HEK293T (cell line): ENCODE measurements at regions not wholly inside any gene's neighbourhood (a gene's known extent, or its start where the extent isn't known, plus 50 kb on each side); places are given as distances from the start of the nearest gene placed in this dataset.
A peak's percentile ranks its signal among the peaks of the same experiment; 100 is the strongest.

ENCODE experiments used
- CTCF ChIA-PET: fragments of 350-600 bp; formaldehyde crosslinking; extraction: SDS; loops from one replicate; lab custom pipeline; 2021; ENCODE audit warnings: antibody characterized with exemption, inconsistent platforms; lab: Yijun Ruan, JAX
- POLR2A ChIA-PET: fragments of 350-600 bp; formaldehyde crosslinking; extraction: SDS; loops from one replicate; lab custom pipeline; 2020; ENCODE audit warnings: antibody characterized with exemption, inconsistent platforms; lab: Yijun Ruan, JAX
- DNase-seq: peaks from one replicate; pipeline ENCODE4 v3.0.0; 2012; ENCODE audit warnings: mixed read lengths; ENCODE audit errors: extremely low spot score
- ARNT ChIP-seq: fragments of 450-650 bp; IDR thresholded peaks from 2 replicates; pipeline ENCODE4 v1.6.1; 2017; ENCODE audit warnings: mild to moderate bottlenecking
- BHLHE40 ChIP-seq: fragments of 450-650 bp; IDR thresholded peaks from 2 replicates; pipeline ENCODE4 v1.6.1; 2016; ENCODE audit warnings: mild to moderate bottlenecking, moderate library complexity, borderline replicate concordance
- CTBP1 ChIP-seq: fragments of 450-650 bp; IDR thresholded peaks from 2 replicates; pipeline ENCODE4 v1.6.1; 2016; ENCODE audit warnings: borderline replicate concordance
- ELF4 ChIP-seq: fragments of 450-650 bp; IDR thresholded peaks from 2 replicates; pipeline ENCODE4 v1.6.1; 2017; ENCODE audit warnings: antibody characterized with exemption
- FOXA1 ChIP-seq: fragments of 450-650 bp; IDR thresholded peaks from 2 replicates; pipeline ENCODE4 v1.6.1; 2016; ENCODE audit warnings: mild to moderate bottlenecking
- FOXK2 ChIP-seq: fragments of 450-650 bp; IDR thresholded peaks from 2 replicates; pipeline ENCODE4 v1.6.1; 2016; ENCODE audit warnings: mild to moderate bottlenecking
- FOXM1 ChIP-seq: fragments of 450-650 bp; IDR thresholded peaks from 2 replicates; pipeline ENCODE4 v1.6.1; 2017; ENCODE audit warnings: mild to moderate bottlenecking, borderline replicate concordance
- HDGF ChIP-seq: fragments of 450-650 bp; IDR thresholded peaks from 2 replicates; pipeline ENCODE4 v1.6.1; 2017; ENCODE audit warnings: antibody characterized with exemption, borderline replicate concordance
- L3MBTL2 ChIP-seq: fragments of 450-650 bp; conservative IDR thresholded peaks from 2 replicates; pipeline ENCODE4 v1.6.1; 2016; ENCODE audit warnings: mild to moderate bottlenecking
- LEF1 ChIP-seq: fragments of 450-650 bp; IDR thresholded peaks from 2 replicates; pipeline ENCODE4 v1.6.1; 2017; ENCODE audit warnings: mild to moderate bottlenecking, borderline replicate concordance
- NFRKB ChIP-seq: fragments of 450-650 bp; IDR thresholded peaks from 2 replicates; pipeline ENCODE4 v1.6.1; 2016; ENCODE audit warnings: mild to moderate bottlenecking, moderate library complexity
- SP1 ChIP-seq: fragments of 450-650 bp; IDR thresholded peaks from 2 replicates; pipeline ENCODE4 v1.6.1; 2017
- SUZ12 ChIP-seq: fragments of 450-650 bp; IDR thresholded peaks from 2 replicates; pipeline ENCODE4 v1.6.1; 2016; ENCODE audit warnings: mild to moderate bottlenecking
- TARDBP ChIP-seq: fragments of 450-650 bp; IDR thresholded peaks from 2 replicates; pipeline ENCODE4 v1.6.1; 2016
- ZNF384 ChIP-seq: fragments of 450-650 bp; IDR thresholded peaks from 2 replicates; pipeline ENCODE4 v1.6.1; 2016
- TF ChIP-seq, protein P1 (sequence below): fragments of 450-650 bp; IDR thresholded peaks from 2 replicates; pipeline ENCODE4 v1.6.1; 2016

DNA sequence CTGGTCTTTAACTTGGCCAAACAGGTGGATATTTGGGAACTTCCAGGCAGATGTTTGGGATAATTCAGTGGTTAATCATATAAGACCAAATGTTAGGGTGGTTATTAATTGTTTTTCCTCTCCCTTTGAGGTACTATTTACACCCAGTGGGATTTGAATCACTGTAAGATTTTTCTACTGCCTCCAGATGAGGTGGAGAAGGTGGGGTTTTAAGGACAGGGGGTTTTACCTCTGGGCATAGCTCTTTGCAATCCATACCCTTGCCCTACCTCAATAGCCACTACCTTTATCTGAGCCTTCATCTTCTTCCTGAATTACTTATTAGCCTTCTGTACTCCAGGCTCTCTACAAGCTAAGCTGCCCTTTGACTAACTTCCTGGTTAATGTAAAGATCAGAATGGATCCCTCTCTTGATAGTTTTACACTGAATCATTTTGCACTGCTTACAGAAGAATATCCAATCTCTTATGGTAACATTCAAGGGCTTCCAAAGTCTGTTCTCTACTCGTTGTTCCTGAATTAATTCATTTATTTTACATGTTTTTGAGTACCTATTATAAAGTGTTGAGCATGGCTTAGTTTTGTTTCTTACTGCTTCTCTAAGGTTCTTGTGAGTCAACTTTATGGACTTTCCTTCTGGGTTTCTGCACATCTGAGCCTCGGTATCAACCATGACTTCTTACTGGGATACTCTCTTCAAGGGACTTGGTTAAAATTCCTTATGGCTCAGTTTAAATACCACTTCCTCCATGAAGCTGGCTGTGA lies 331.2 kb upstream of the TBL1XR1 start:
- POLR2A ChIA-PET, result no interaction called here
- CTCF ChIA-PET, result no interaction called here
- TF ChIP-seq FOXK2 (no peak), FOXM1 (no peak), SP1 (no peak), TARDBP (no peak), NFRKB (no peak), FOXA1 (no peak), L3MBTL2 (no peak), HDGF (no peak), LEF1 (no peak), SUZ12 (no peak)
- TF ChIP-seq, protein P1, sequence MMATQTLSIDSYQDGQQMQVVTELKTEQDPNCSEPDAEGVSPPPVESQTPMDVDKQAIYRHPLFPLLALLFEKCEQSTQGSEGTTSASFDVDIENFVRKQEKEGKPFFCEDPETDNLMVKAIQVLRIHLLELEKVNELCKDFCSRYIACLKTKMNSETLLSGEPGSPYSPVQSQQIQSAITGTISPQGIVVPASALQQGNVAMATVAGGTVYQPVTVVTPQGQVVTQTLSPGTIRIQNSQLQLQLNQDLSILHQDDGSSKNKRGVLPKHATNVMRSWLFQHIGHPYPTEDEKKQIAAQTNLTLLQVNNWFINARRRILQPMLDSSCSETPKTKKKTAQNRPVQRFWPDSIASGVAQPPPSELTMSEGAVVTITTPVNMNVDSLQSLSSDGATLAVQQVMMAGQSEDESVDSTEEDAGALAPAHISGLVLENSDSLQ, result no peak
- no peak for DNase-seq

DNA sequence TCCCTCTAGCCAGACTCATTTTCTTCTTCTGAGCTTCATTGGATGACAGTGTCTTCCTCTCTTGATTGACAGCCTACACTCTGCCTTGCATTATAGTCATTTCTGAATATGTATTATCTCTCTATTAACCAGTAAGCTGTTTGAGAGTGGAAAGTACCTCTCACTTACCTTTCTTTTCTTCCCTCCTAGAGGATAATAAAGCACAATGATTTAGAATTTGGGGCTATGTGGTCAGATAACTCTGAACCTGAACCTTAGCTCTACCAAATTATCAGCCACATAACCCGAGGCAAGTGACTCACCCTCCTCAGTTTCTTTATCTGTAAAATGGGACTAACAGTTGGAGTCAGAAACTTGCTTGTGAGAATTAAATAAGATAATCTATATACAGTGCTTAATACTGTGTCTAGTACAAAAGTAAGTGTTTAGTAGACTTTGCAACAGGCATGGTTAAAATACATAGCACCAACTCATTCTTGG lies 331.8 kb upstream of the TBL1XR1 start:
- POLR2A ChIA-PET, result no interaction called here
- TF ChIP-seq, protein P1, result peak; percentile 51
- TF ChIP-seq SUZ12, result no peak
- CTCF ChIA-PET, result no interaction called here
- DNase-seq, result no peak

DNA sequence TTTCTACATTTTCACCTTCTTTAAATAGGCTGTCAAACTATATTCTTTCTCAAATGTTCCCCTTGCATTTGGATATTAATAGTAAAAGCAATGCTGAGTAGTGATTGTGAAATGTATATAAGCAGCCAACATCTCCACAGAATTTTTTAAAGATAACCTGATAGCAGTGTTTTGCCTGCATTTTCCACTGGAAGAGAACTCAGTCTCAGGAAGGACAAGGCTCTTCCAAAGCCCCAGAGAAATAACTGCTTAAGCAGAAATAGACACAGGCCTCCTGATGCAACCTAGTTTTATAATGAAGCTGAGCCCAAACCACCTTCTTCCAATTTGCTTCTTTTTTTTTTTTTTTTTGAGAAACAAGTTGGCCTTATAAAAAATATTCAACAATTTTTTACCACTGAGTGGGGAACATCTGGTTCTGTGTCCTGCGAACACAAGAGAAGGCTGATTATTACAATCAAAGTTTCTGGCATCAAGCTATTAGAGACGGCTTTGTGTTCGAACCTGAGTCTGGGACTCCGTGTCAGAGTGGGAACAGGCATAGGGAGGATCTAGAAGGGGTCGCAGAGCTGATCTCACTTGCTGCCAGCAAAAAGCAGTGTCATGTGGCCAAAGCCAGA lies 332.5 kb upstream of the TBL1XR1 start:
- no peak for DNase-seq
- TF ChIP-seq NFRKB (no peak), HDGF (no peak), SP1 (no peak), FOXM1 (no peak), TARDBP (no peak)
- ChIA-PET POLR2A (no interaction called here), CTCF (no interaction called here)

DNA sequence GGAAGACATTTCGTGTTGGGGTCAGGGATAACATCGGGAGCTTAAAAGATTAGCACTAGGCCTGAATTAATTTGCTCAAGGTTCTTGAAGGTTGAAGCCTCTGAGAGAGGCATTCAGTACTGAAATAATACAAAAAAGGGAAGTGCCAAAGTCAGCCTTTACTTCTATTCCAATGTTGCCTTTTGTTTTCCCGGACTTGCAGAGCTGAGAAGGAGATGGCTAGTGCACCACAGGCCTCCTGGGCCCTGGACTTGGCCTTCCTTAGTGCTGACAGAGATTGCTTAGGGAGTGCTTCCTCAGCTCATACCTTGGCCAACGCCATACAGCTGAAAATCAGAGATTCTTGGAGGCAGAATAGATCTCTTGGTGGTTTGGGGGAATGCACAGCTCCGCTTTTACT lies 333.6 kb upstream of the TBL1XR1 start:
- ChIA-PET CTCF (no interaction called here), POLR2A (no interaction called here)
- no peak for DNase-seq
- no peak for TF ChIP-seq CTBP1

DNA sequence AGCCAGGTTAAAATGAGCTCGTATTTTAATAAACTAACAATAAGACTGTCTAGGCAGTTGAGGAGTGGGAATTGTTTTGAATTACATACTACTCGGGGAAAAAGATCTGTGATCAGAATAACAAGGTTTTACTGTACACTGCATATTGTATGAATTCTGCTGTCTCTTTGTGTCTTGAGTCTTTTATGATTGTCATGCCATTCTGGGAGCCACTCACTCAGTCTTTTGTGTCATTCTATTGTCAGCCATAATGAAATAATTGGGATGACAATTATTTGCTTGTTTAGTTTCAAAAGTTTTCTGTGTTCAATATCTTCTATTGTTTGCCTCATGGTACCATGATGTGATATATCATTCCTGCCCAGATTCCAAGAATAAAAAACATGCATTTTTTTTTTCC lies 339.6 kb upstream of the TBL1XR1 start:
- ChIA-PET POLR2A (no interaction called here), CTCF (no interaction called here)
- no peak for TF ChIP-seq FOXA1
- no peak for TF ChIP-seq SUZ12
- no peak for TF ChIP-seq TARDBP
- no peak for DNase-seq

DNA sequence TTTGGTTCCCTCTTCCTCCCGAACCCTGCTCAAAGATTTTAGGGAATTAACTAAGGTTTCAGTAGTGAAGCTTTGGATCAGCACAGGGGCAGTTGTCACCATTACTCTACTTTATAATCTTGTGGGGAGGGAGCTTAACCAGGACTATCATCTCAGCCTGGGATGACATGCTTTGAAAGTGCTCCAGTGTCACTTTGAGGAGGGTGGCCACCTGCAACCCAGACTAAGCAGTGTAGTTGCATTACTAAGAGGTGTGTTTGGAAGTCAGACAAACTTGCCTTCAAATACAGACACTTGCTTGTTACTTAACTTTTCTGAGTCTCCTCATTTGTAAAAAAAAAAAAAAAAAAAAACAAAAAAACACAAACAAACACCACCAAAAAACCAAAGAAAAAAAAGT lies 340.3 kb upstream of the TBL1XR1 start:
- ChIA-PET CTCF (no interaction called here), POLR2A (no interaction called here)
- no peak for DNase-seq
- TF ChIP-seq ARNT (no peak), NFRKB (no peak), FOXM1 (no peak), FOXA1 (no peak), SUZ12 (no peak), TARDBP (no peak), LEF1 (no peak), CTBP1 (no peak), ZNF384 (no peak), ELF4 (no peak), L3MBTL2 (no peak), HDGF (no peak), FOXK2 (no peak)
- TF ChIP-seq, protein P1, result no peak

DNA sequence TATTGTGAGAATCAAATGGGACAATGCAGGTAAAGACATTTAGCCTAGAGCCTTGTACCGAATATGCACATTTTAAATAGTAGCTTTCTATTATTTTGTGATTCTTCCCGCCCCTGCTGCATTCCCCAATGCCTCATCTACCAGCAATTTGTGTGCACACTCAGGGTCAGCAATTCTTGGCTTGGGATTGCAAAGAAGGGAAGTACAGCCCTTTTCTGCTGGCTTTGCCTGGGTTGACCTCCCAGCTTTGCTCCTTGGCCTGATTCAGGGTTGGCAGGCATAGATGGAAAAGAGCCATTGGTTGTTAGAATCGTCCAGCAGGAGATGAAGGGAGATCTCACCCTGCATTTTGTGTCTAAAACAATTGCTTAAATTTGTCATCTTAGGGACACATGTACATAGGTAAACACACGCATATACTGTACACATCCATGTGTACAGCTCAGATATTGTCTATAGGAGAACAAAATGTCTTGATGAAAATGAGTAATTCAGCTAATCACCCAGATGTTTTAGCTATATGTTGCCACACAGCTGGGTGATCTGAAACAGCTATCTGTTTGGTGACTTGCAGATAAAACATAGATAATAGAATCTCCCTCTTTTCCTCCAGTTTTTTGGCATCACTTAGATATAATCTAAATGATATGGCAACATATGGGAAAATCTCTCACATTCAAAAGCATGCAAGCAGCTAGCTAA lies 340.9 kb upstream of the TBL1XR1 start:
- TF ChIP-seq FOXA1, result no peak
- TF ChIP-seq TARDBP, result no peak
- no peak for TF ChIP-seq SP1
- no peak for TF ChIP-seq HDGF
- no peak for TF ChIP-seq FOXK2
- TF ChIP-seq LEF1, result no peak
- TF ChIP-seq BHLHE40, result no peak
- TF ChIP-seq SUZ12, result no peak
- no peak for TF ChIP-seq CTBP1
- no peak for TF ChIP-seq ELF4
- TF ChIP-seq, protein P1, result no peak
- TF ChIP-seq ARNT, result no peak
- no peak for TF ChIP-seq NFRKB
- ChIA-PET POLR2A (no interaction called here), CTCF (no interaction called here)
- DNase-seq, result no peak
